ENCODE measurements at regions not wholly inside any gene's neighbourhood (a gene's known extent, or its start where the extent isn't known, plus 50 kb on each side); places are given as distances from the start of the nearest gene placed in this dataset.

GRCh38 chr11:37710031-37710430 is 1112.0 kb upstream of the RAG2 start:
- DNase-seq, result no peak

GRCh38 chr11:37704791-37705190 is 1106.8 kb upstream of the RAG2 start:
- no peak for DNase-seq

GRCh38 chr11:37699644-37700043 is 1101.6 kb upstream of the RAG2 start:
- no peak for DNase-seq

- DNase-seq, result no peak
These were observed 1097.2 kb upstream of the RAG2 start for GRCh38 chr11:37695283-37695682.

GRCh38 chr11:37689951-37690350 is 1091.9 kb upstream of the RAG2 start:
- no peak for DNase-seq

GRCh38 chr11:37688456-37688855 is 1090.4 kb upstream of the RAG2 start:
- no peak for DNase-seq

- no peak for DNase-seq
These were observed 1089.1 kb upstream of the RAG2 start for GRCh38 chr11:37687130-37687529.

- DNase-seq, result no peak
These were observed 1073.3 kb upstream of the RAG2 start for GRCh38 chr11:37671321-37671720.

GRCh38 chr11:37666960-37667359 is 1068.9 kb upstream of the RAG2 start:
- no peak for DNase-seq

- DNase-seq, result no peak
These were observed 1059.6 kb upstream of the RAG2 start for GRCh38 chr11:37657645-37658044.

- no peak for DNase-seq
These were observed 1049.7 kb upstream of the RAG2 start for GRCh38 chr11:37647767-37648166.

GRCh38 chr11:37643968-37644367 is 1045.9 kb upstream of the RAG2 start:
- no peak for DNase-seq

GRCh38 chr11:37642296-37642695 is 1044.3 kb upstream of the RAG2 start:
- no peak for DNase-seq

- DNase-seq, result no peak
These were observed 1034.7 kb upstream of the RAG2 start for GRCh38 chr11:37632748-37633147.

- DNase-seq, result no peak
These were observed 1032.8 kb upstream of the RAG2 start for GRCh38 chr11:37630866-37631265.

- DNase-seq, result no peak
These were observed 1025.7 kb upstream of the RAG2 start for GRCh38 chr11:37623778-37624177.

- DNase-seq, result no peak
These were observed 1023.6 kb upstream of the RAG2 start for GRCh38 chr11:37621662-37622061.

GRCh38 chr11:37616291-37616690 is 1018.3 kb upstream of the RAG2 start:
- DNase-seq, result no peak

GRCh38 chr11:37613031-37613430 is 1015.0 kb upstream of the RAG2 start:
- DNase-seq, result no peak

GRCh38 chr11:37612146-37612545 is 1014.1 kb upstream of the RAG2 start:
- DNase-seq, result no peak

- DNase-seq, result no peak
These were observed 1007.2 kb upstream of the RAG2 start for GRCh38 chr11:37605229-37605628.

- no peak for DNase-seq
These were observed 1000.3 kb upstream of the RAG2 start for GRCh38 chr11:37598381-37598780.

GRCh38 chr11:37597776-37598175 is 999.7 kb upstream of the RAG2 start:
- DNase-seq, result no peak

GRCh38 chr11:37595845-37596244 is 997.8 kb upstream of the RAG2 start:
- DNase-seq, result no peak

GRCh38 chr11:37574361-37574760 is 976.3 kb upstream of the RAG2 start:
- DNase-seq, result no peak
